ENCODE measurements at regions not wholly inside any gene's neighbourhood (a gene's known extent, or its start where the extent isn't known, plus 50 kb on each side); places are given as distances from the start of the nearest gene placed in this dataset.

- H3K27ac ChIP-seq: no peak overlapping the region
- TF ChIP-seq ZFX (IDR thresholded peaks at IDR 0.05; ENCODE audit: borderline replicate concordance): no peak
- TF ChIP-seq CTCF (IDR thresholded peaks at IDR 0.05): no peak
These were observed 366.3 kb upstream of the LRRC3B start for GRCh38 chr3:26256224-26256623.

GRCh38 chr3:26259176-26259575 lies 363.4 kb upstream of the LRRC3B start:
- no peak overlapping the region for H3K27ac ChIP-seq
- TF ChIP-seq ZFX (IDR thresholded peaks at IDR 0.05; ENCODE audit: borderline replicate concordance): no peak
- TF ChIP-seq CTCF (IDR thresholded peaks at IDR 0.05): no peak

GRCh38 chr3:26260139-26260538 lies 362.4 kb upstream of the LRRC3B start:
- TF ChIP-seq ZFX (IDR thresholded peaks at IDR 0.05; ENCODE audit: borderline replicate concordance) (no peak), CTCF (IDR thresholded peaks at IDR 0.05) (no peak)
- H3K27ac ChIP-seq: no peak overlapping the region

GRCh38 chr3:26264708-26265107 lies 357.9 kb upstream of the LRRC3B start:
- TF ChIP-seq ZFX (IDR thresholded peaks at IDR 0.05; ENCODE audit: borderline replicate concordance) (no peak), CTCF (IDR thresholded peaks at IDR 0.05) (no peak)
- no peak overlapping the region for H3K27ac ChIP-seq

GRCh38 chr3:26271848-26272247 lies 350.7 kb upstream of the LRRC3B start:
- no peak for TF ChIP-seq CTCF (IDR thresholded peaks at IDR 0.05)
- H3K27ac ChIP-seq: no peak overlapping the region

- no peak for TF ChIP-seq CTCF (IDR thresholded peaks at IDR 0.05)
- no peak for TF ChIP-seq ZFX (IDR thresholded peaks at IDR 0.05; ENCODE audit: borderline replicate concordance)
- H3K27ac ChIP-seq: no peak overlapping the region
These were observed 349.4 kb upstream of the LRRC3B start for GRCh38 chr3:26273196-26273595.

- no peak overlapping the region for H3K27ac ChIP-seq
- no peak for TF ChIP-seq CTCF (IDR thresholded peaks at IDR 0.05)
- TF ChIP-seq ZFX (IDR thresholded peaks at IDR 0.05; ENCODE audit: borderline replicate concordance): no peak
These were observed 343.5 kb upstream of the LRRC3B start for GRCh38 chr3:26279091-26279490.
